IMR-90 (cell line): ENCODE measurements at regions not wholly inside any gene's neighbourhood (a gene's known extent, or its start where the extent isn't known, plus 50 kb on each side); places are given as distances from the start of the nearest gene placed in this dataset.

ENCODE experiments used
- ATAC-seq: fragments of 200-7000 bp; cut with Tn5 transposase; 2 replicates; pipeline ENCODE4 v1.9.1; 2020; ENCODE audit warnings: low read depth, mild to moderate bottlenecking, moderate library complexity
- BruUV-seq: library from RNA; stranded (reverse); fragments of 400-500 nt; replicated peaks from 2 replicates; lab custom pipeline; 2021; lab: Mats Ljungman, UMichigan
- CTCF ChIA-PET: fragments of 300-600 bp; formaldehyde crosslinking; extraction: SDS; loops from one replicate; lab custom pipeline; 2021; ENCODE audit warnings: antibody characterized with exemption; lab: Yijun Ruan, JAX
- POLR2A ChIA-PET: fragments of 300-600 bp; sonication (Branson Sonifier 250); formaldehyde crosslinking; loops from one replicate; lab custom pipeline; 2022; ENCODE audit warnings: antibody characterized with exemption; ENCODE audit not compliant: unreplicated experiment; lab: Charles Lee
- DNase-seq: peaks from one replicate; pipeline ENCODE4 v3.0.0; 2013
- H2AFZ ChIP-seq: replicated peaks from 2 replicates; pipeline ENCODE3; 2013; ENCODE audit warnings: low read length, mild to moderate bottlenecking; ENCODE audit not compliant: poor library complexity
- H2AK5ac ChIP-seq: 2 replicates; pipeline ENCODE4 v1.6.1; 2013; ENCODE audit warnings: low read depth, low read length, inconsistent platforms
- H2AK9ac ChIP-seq: replicated peaks from 2 replicates; pipeline ENCODE3; 2013; ENCODE audit warnings: mild to moderate bottlenecking, low read depth, low read length, moderate library complexity; ENCODE audit not compliant: poor library complexity
- H2BK120ac ChIP-seq: 2 replicates; pipeline ENCODE4 v1.6.1; 2013; ENCODE audit warnings: low read depth, low read length, inconsistent platforms
- H2BK15ac ChIP-seq: 3 replicates; pipeline ENCODE4 v1.6.1; 2013; ENCODE audit warnings: low read depth, low read length, inconsistent platforms
- H2BK20ac ChIP-seq: 2 replicates; pipeline ENCODE4 v1.6.1; 2013; ENCODE audit warnings: low read depth, mild to moderate bottlenecking, inconsistent platforms, low read length, moderate library complexity
- H2BK5ac ChIP-seq: 2 replicates; pipeline ENCODE4 v1.6.1; 2013; ENCODE audit warnings: mild to moderate bottlenecking, low read depth, low read length, inconsistent platforms; ENCODE audit not compliant: poor library complexity, severe bottlenecking
- H3K14ac ChIP-seq: replicated peaks from 2 replicates; pipeline ENCODE4 v1.6.1; 2013; ENCODE audit warnings: low read depth, low read length, inconsistent platforms
- H3K18ac ChIP-seq: 2 replicates; pipeline ENCODE4 v1.6.1; 2013; ENCODE audit warnings: low read depth, low read length, control low read depth
- H3K23ac ChIP-seq: 2 replicates; pipeline ENCODE4 v1.6.1; 2013; ENCODE audit warnings: low read depth, low read length, inconsistent platforms
- H3K27ac ChIP-seq: 2 replicates; pipeline ENCODE4 v1.5.1; 2013; ENCODE audit warnings: mild to moderate bottlenecking, control low read depth, low read length; ENCODE audit not compliant: insufficient read depth
- H3K27me3 ChIP-seq: 2 replicates; pipeline ENCODE4 v1.6.1; 2013; ENCODE audit warnings: low read length; ENCODE audit not compliant: control insufficient read depth, insufficient read depth
- H3K36me3 ChIP-seq: 2 replicates; pipeline ENCODE4 v1.6.1; 2013; ENCODE audit warnings: low read length, mixed read lengths; ENCODE audit not compliant: control insufficient read depth, insufficient read depth
- H3K4ac ChIP-seq: 2 replicates; pipeline ENCODE4 v1.6.1; 2013; ENCODE audit warnings: low read depth, low read length, inconsistent platforms
- H3K4me1 ChIP-seq: 2 replicates; pipeline ENCODE4 v1.6.1; 2013; ENCODE audit warnings: low read length, mixed read lengths; ENCODE audit not compliant: control insufficient read depth, insufficient read depth
- H3K4me2 ChIP-seq: 2 replicates; pipeline ENCODE4 v1.6.1; 2013; ENCODE audit warnings: low read depth, mild to moderate bottlenecking, control low read depth, low read length, moderate library complexity
- H3K4me3 ChIP-seq: 2 replicates; pipeline ENCODE4 v1.5.1; 2013; ENCODE audit warnings: low read depth, mild to moderate bottlenecking, control low read depth, low read length, moderate library complexity; ENCODE audit not compliant: insufficient read depth
- H3K56ac ChIP-seq: 2 replicates; pipeline ENCODE4 v1.6.1; 2013; ENCODE audit warnings: low read length, inconsistent platforms; ENCODE audit not compliant: insufficient read depth; ENCODE audit errors: extremely low read depth
- H3K79me1 ChIP-seq, 2 experiments: 2 replicates each; pipeline ENCODE4 v1.6.1; 2013; ENCODE audit warnings: low read length in 2 of 2, inconsistent platforms in 1 of 2, low read depth in 1 of 2
- H3K9ac ChIP-seq: 2 replicates; pipeline ENCODE4 v1.6.1; 2013; ENCODE audit warnings: low read depth, low read length, control low read depth
- H3K9me1 ChIP-seq: 2 replicates; pipeline ENCODE4 v1.6.1; 2013; ENCODE audit warnings: low read length, inconsistent platforms; ENCODE audit not compliant: insufficient read depth
- H3K9me3 ChIP-seq: 2 replicates; pipeline ENCODE4 v1.6.1; 2013; ENCODE audit warnings: low read length; ENCODE audit not compliant: control insufficient read depth, insufficient read depth
- H4K20me1 ChIP-seq: 2 replicates; pipeline ENCODE4 v1.6.1; 2013; ENCODE audit warnings: low read length, inconsistent platforms; ENCODE audit not compliant: insufficient read depth
- H4K5ac ChIP-seq: 2 replicates; pipeline ENCODE4 v1.6.1; 2013; ENCODE audit warnings: mild to moderate bottlenecking, low read depth, low read length, control low read depth
- H4K8ac ChIP-seq, 2 experiments: 2 replicates each; pipeline ENCODE4 v1.6.1; 2013; ENCODE audit warnings: low read depth in 2 of 2, low read length in 2 of 2, control low read depth in 1 of 2, inconsistent platforms in 1 of 2
- H4K91ac ChIP-seq: 2 replicates; pipeline ENCODE4 v1.6.1; 2013; ENCODE audit warnings: low read depth, low read length, inconsistent platforms; ENCODE audit not compliant: insufficient read depth
- BHLHE40 ChIP-seq: fragments of 150-350 bp; IDR thresholded peaks from 2 replicates; pipeline ENCODE4 v1.6.1; 2016; ENCODE audit warnings: mild to moderate bottlenecking, low read depth, low read length
- CEBPB ChIP-seq: IDR thresholded peaks from 2 replicates; pipeline ENCODE4 v1.6.1; 2012; ENCODE audit warnings: low read depth, low read length, improper control_type of control experiment
- CHD1 ChIP-seq: IDR thresholded peaks from 2 replicates; pipeline ENCODE4 v1.6.1; 2012; ENCODE audit warnings: low read depth, low read length, improper control_type of control experiment
- CTCF ChIP-seq: conservative IDR thresholded peaks from 2 replicates; pipeline ENCODE4 v1.5.1; 2012; ENCODE audit warnings: mild to moderate bottlenecking, low read depth, low read length, improper control_type of control experiment
- ELK1 ChIP-seq: fragments of 150-350 bp; IDR thresholded peaks from 2 replicates; pipeline ENCODE4 v1.6.1; 2016; ENCODE audit warnings: low read depth, mild to moderate bottlenecking, low read length, moderate library complexity, borderline replicate concordance
- FOS ChIP-seq: fragments of 150-350 bp; IDR thresholded peaks from 2 replicates; pipeline ENCODE4 v1.6.1; 2016; ENCODE audit warnings: low read depth, low read length
- MAFK ChIP-seq: IDR thresholded peaks from 2 replicates; pipeline ENCODE4 v1.6.1; 2012; ENCODE audit warnings: low read depth, low read length, improper control_type of control experiment
- MAZ ChIP-seq: IDR thresholded peaks from 2 replicates; pipeline ENCODE4 v1.6.1; 2012; ENCODE audit warnings: low read depth, mild to moderate bottlenecking, low read length, improper control_type of control experiment, moderate library complexity, borderline replicate concordance
- MXI1 ChIP-seq: IDR thresholded peaks from 2 replicates; pipeline ENCODE4 v1.6.1; 2012; ENCODE audit warnings: low read depth, mild to moderate bottlenecking, low read length, moderate library complexity, borderline replicate concordance
- NFE2L2 ChIP-seq: fragments of 150-350 bp; IDR thresholded peaks from 2 replicates; pipeline ENCODE4 v1.6.1; 2016; ENCODE audit warnings: low read depth, mild to moderate bottlenecking, low read length
- POLR2A ChIP-seq: IDR thresholded peaks from 2 replicates; pipeline ENCODE4 v1.6.1; 2012; ENCODE audit warnings: mild to moderate bottlenecking, low read depth, low read length
- RAD21 ChIP-seq: IDR thresholded peaks from 2 replicates; pipeline ENCODE4 v1.6.1; 2012; ENCODE audit warnings: low read length, improper control_type of control experiment
- RCOR1 ChIP-seq: IDR thresholded peaks from 2 replicates; pipeline ENCODE4 v1.6.1; 2012; ENCODE audit warnings: mild to moderate bottlenecking, low read length, improper control_type of control experiment; ENCODE audit not compliant: insufficient replicate concordance
- RFX5 ChIP-seq: IDR thresholded peaks from 2 replicates; pipeline ENCODE4 v1.8.0; 2012; ENCODE audit warnings: low read depth, mild to moderate bottlenecking, low read length, moderate library complexity
- SMC3 ChIP-seq: fragments of 150-350 bp; IDR thresholded peaks from 2 replicates; pipeline ENCODE4 v1.6.1; 2016; ENCODE audit warnings: low read depth, mild to moderate bottlenecking, antibody characterized with exemption, low read length, moderate library complexity
- USF2 ChIP-seq: fragments of 150-350 bp; IDR thresholded peaks from 2 replicates; pipeline ENCODE4 v1.6.1; 2017; ENCODE audit warnings: mild to moderate bottlenecking, antibody characterized with exemption, low read length, low read depth
- WGBS, 2 experiments: methylation state at CpG; one replicate each; pipeline versions ENCODE4 v1.1.5 to v1.1.7; 2013; ENCODE audit warnings: missing lambda C conversion rate in 2 of 2; ENCODE audit not compliant: insufficient read length in 1 of 2; ENCODE audit errors: extremely low coverage in 2 of 2; 5-methylcytosine and 5-hydroxymethylcytosine counted together
- dilution Hi-C: fragments of 300-500 bp; cut with HindIII; formaldehyde crosslinking; loops from one replicate; pipeline ENCODE4 v1.14.3; 2018; ENCODE audit warnings: low sequenced_read_pairs; ENCODE audit not compliant: unreplicated experiment
- in situ Hi-C: fragments of 300-500 bp; cut with MboI; formaldehyde crosslinking; loops from 3 replicates; pipeline ENCODE4 v1.14.3; 2019; ENCODE audit warnings: low sequenced_read_pairs, inconsistent platforms, mixed read lengths
- intact Hi-C: fragments of 100-400 bp; cut with micrococcal nuclease; formaldehyde crosslinking; loops from 2 replicates; pipeline ENCODE4 v1.10.0; 2022

- Histone ChIP-seq H2AK9ac (no peak overlapping the region), H3K9me1 (no peaks in the 10 kb centered on the region), H2BK15ac (no peak overlapping the region), H2AK5ac (no peak overlapping the region), H2BK20ac (no peak overlapping the region), H2BK5ac (no peak overlapping the region), H3K4ac (no peak overlapping the region), H4K8ac (no peak overlapping the region), H2BK120ac (no peak overlapping the region), H4K20me1 (no peaks in the 10 kb centered on the region), H3K4me3 (no peak overlapping the region), H3K9ac (no peak overlapping the region), H3K4me2 (no peak overlapping the region), H4K5ac (no peak overlapping the region), H3K79me1 (no peaks in the 10 kb centered on the region), H3K27me3 (no peaks in the 10 kb centered on the region), H2AFZ (no peak overlapping the region), H3K9me3 (peaks cover 38% of the 10 kb centered on the region), H3K36me3 (no peaks in the 10 kb centered on the region), H3K4me1 (no peaks in the 10 kb centered on the region), H4K91ac (no peak overlapping the region), H3K18ac (no peak overlapping the region), H3K27ac (no peak overlapping the region), H3K23ac (no peak overlapping the region), H3K56ac (no peak overlapping the region), H3K14ac (no peak overlapping the region)
- in situ Hi-C loops: no loop called here
- ATAC-seq (no peak), DNase-seq (no peak)
- ChIA-PET CTCF (no interaction called here), POLR2A (no interaction called here)
- intact Hi-C loops: no loop called here
- dilution Hi-C loops: no loop called here
- no TSS peak for BruUV-seq
- TF ChIP-seq SMC3 (no peak), USF2 (no peak), CTCF (no peak), POLR2A (no peak), CEBPB (no peak), NFE2L2 (no peak), BHLHE40 (no peak), MAFK (no peak), RCOR1 (no peak), MAZ (no peak), ELK1 (no peak), CHD1 (no peak), MXI1 (no peak), FOS (no peak), RAD21 (no peak), RFX5 (no peak)
- WGBS, 2 experiments: no CpG with 5 or more reads among the region's 10 CpGs
Measured at GRCh38 chr2:239731422-239731821, 293.7 kb downstream of the NDUFA10 start.
